Transverse colon (tissue), 4 donors: ENCODE measurements at regions not wholly inside any gene's neighbourhood (a gene's known extent, or its start where the extent isn't known, plus 50 kb on each side); places are given as distances from the start of the nearest gene placed in this dataset.

Source experiments
- POLR2AphosphoS5 ChIP-seq, 3 donors: sonication (generic); formaldehyde crosslinking; IDR thresholded peaks; one replicate each; pipeline ENCODE4 v1.6.1; 2016; ENCODE audit warnings: antibody characterized with exemption in 3 of 3
- TF ChIP-seq, protein P1 (sequence below), 5 experiments: fragments of 200-600 bp in 3 of 5; fragments of 450-650 bp in 2 of 5; sonication (generic) in 3 of 5; IDR thresholded peaks; 1 replicate in 2 of 5; 2 replicates in 3 of 5; pipeline ENCODE4 v1.5.1; 2016 to 2017; ENCODE audit warnings: antibody characterized with exemption in 5 of 5, inconsistent platforms in 3 of 5, mild to moderate bottlenecking in 2 of 5, moderate library complexity in 1 of 5

GRCh38 chr6:115071962-115072361 lies 729.1 kb upstream of the HS3ST5 start:
- TF ChIP-seq, protein P1, sequence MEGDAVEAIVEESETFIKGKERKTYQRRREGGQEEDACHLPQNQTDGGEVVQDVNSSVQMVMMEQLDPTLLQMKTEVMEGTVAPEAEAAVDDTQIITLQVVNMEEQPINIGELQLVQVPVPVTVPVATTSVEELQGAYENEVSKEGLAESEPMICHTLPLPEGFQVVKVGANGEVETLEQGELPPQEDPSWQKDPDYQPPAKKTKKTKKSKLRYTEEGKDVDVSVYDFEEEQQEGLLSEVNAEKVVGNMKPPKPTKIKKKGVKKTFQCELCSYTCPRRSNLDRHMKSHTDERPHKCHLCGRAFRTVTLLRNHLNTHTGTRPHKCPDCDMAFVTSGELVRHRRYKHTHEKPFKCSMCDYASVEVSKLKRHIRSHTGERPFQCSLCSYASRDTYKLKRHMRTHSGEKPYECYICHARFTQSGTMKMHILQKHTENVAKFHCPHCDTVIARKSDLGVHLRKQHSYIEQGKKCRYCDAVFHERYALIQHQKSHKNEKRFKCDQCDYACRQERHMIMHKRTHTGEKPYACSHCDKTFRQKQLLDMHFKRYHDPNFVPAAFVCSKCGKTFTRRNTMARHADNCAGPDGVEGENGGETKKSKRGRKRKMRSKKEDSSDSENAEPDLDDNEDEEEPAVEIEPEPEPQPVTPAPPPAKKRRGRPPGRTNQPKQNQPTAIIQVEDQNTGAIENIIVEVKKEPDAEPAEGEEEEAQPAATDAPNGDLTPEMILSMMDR (IDR thresholded peaks at IDR 0.05): no peak
- TF ChIP-seq POLR2AphosphoS5 (IDR thresholded peaks at IDR 0.05): no peak
